ENCODE measurements at regions not wholly inside any gene's neighbourhood (a gene's known extent, or its start where the extent isn't known, plus 50 kb on each side); places are given as distances from the start of the nearest gene placed in this dataset.
"Not testable (repeated sequence)": the region's sequence is repeated elsewhere in the genome, so short reads cannot be mapped to it uniquely, and the experiment has no call there.

DNA sequence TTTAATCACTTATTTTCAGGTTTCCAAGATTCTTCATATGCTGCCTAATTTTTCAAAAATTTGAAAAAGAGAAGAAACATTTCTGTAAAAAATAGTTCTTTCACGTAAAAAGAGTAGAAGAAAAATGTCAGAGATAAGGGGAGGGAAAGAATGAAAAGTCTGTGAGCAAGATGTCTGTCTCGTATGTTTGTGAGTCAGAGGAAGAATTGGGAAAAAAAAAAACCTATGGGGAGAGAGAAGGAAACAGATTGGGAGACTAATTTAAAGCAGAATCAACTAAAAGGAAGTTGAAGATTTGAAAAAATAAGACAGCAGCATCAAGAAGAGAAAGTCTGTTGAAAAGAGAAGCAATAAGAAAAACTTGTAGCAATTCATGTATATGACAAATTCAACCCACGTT is 456.3 kb downstream of the HINT1 start:
- DNase-seq: no peak

DNA sequence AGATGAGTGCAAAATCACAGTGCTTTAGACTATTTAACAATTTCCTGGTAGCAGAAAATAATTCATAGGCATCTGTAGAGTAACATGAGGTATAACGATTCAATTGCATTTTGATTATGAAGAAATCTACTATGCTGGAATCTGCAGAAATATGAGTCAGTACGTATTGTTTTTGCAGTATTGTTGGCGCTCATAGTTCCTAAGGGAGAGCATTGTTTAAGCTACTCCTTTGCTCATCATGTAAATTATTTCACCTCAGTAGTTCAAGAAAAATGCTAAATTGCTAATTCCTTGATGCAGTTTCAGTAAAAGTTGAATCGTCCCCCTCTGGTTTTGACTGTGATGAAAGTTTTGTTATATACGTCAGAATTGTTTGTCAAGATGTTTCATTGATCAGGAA is 458.4 kb downstream of the HINT1 start:
- DNase-seq: no peak

DNA sequence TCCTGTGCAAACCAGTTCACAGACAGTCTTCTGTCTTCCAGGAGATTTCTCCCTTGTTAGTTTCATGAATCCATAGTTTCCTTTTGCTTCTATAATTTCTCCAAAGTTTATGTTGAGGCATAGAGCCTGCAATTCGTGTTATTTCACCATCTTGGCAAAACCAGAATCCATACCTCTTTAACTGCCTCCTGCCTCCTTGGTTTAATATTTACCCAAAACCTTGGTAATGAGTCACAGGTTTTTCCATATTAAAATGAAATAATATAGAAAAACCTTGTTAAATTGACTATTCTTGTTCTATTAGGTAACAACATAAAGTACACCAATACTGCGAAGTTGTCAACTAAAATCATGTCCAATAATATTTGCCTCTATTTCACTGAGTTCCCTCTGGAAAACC is 459.7 kb downstream of the HINT1 start:
- no peak for DNase-seq

DNA sequence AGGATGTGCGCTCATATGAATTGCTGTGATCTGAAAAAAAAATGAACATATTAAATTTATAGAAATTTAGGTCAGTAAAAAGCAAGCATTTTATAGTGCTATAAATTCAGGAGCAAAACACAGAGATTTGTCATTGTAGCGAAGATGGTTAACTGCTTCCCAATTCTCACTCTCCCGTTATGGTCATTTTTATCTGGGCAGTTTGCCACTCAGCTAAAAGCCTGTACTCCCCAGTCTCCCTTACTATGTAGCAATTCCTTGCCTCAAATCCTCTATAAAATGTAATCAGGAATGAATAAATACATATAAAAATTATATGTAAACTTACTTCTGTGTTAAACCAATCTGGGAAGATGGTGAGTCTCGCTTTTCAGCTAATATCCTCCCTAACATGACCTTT is 471.5 kb downstream of the HINT1 start:
- no peak for DNase-seq

DNA sequence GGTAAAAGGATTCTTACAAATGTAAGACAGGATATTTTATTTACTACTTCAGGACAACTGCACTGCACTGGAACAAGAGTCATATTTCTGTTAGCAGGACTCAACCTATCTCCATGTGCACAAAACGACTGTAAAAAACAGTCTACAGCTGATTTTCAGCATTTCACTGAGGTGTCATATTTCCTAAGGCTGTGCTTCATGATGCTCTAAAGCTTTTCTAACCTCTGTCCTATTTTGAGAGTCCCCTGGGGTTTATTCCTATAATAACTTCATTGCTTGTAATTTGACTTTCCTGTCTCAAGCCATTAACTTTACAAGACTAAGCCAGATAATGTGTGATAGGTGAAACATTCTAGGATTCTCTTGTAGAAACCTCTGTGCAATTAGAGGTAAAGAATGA is 472.3 kb downstream of the HINT1 start:
- DNase-seq: no peak

DNA sequence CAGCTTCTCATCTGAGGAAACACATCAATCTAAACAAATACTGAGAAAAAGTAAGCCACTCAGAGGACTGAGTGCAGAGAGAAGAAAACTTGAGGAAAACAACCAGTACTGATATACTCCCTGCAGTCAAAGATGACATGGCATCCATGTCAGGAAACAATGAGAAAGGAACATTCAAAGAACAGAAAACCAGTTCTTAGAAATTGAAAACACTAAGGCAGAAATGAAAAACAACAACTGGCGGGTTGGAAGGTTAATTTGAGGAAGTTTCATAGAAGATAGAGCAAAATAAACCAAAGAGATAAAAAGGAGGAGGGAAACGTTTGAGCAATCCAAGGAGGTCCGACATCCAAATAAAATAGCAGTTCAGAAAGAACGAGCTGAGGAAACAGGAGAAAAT is 475.2 kb downstream of the HINT1 start:
- no peak for DNase-seq

DNA sequence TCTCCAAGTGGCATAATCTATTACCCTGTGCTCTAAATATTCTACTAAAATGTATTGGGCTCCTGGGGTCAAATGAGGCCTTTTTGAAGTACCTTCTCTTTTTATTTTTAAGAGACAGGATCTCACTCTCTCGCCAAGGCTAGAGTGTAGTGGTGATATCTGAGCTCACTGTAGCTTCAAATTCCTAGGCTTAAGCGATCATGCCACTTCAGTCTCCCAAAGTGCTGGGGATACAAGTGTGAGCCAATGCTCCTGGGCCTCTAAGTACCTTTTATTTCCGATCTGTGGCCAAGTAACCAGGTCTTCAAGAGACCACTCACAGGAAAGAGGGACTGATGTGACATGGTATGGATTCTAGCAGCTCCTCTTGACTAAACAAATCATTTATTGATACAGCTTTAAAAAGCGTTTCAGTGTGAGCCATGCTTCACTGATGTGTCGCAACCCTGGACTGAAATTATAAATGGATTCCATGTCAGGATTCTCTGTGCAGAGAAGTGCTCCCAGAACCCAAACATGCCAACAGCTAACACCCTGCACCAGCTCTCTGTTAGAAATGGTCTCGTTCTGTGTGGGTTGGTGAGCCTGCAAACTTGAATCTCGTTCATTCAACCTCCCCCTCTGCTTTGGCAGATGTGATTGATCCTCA is 477.8 kb downstream of the HINT1 start:
- DNase-seq: no peak

DNA sequence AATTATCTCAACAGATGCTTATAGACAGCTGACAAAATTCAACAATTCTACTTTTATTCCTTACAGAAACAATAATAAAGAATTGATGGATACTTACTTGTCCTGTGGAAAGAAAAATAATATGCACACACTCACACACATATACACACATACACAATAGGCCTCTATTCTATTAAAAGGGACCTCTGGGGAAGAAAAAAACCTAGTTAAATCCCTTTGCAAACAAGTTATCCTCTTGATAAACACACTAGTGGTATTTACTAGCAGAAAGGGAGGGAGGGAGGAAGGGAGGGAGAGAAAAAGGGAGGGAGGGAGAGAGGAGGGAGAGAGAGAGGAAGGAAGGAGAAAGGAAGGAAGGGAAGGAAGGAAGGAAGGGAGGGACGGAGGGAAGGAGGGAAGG is 486.4 kb downstream of the HINT1 start:
- no peak for DNase-seq

DNA sequence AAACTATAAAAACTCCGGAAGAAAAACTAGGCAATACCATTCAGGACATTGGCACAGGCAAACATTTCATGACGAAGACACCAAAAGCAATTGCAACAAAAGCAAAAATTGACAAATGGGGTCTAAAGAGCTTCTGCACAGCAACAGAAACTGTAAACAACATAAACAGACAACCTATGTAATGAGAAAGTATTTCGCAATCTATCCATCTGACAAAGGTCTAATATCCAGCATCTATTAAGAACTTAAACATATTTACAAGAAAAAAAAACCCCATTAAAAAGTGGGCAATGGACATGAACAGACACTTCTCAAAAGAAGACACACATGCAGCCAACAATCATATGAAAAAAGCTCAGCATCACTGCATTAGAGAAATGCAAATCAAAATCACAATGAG is 498.6 kb downstream of the HINT1 start:
- DNase-seq: no peak

DNA sequence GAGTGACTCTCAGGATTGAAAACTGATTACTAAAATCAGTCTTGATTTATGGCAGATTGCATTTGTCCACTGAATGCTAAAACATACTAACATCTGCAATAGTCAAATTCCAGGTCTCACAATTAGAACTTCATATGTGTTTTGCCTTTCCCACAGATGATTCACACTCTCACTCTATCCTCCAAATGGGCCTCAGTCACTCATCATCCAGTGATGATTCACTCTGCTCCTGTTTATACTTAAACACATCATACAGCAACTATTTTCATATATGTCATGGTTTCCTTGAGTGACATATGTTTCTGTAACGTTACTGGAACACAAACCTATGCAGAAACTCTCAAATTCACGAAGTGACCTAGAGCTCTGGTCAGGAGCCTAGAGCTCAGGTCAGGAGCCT is 512.9 kb downstream of the HINT1 start:
- DNase-seq: no peak

DNA sequence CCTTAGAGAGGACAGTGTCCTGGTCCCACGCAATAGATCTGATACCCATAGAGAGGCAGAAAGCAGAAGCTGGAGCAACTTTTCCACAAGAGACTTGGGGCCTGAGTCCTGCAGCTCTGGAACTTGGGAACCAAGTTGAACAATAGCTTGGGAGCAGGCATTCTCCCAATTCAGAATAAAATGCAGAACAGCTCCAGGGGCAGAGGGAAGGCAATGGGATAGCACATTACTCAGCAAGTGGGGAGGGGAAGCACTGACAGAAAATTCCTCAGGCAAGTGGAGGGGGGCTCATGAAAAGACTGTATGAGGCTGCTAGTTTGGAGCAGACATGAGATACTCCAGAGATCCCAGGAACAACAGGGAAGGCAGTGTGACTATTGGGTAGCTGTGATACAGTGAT is 513.6 kb downstream of the HINT1 start:
- no peak for DNase-seq

DNA sequence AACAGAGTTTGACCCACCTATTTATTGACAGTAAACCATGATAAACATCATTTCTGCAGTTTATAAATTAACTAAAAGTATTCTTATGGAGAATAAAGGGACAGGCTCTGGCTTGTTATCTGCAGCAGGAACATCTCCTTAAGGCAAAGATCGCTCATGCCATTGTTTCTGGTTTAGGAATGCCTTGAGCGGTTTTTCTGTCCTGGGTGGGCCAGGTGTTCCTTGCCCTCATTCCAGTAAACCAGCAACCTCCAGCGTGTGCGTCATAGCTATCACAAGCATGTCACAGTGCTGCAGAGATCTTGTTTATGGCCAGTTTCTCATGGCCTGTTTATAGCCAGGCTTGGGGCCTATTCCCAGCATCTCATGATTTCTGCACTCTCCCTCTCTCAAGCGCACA is 521.7 kb downstream of the HINT1 start:
- DNase-seq: no peak

DNA sequence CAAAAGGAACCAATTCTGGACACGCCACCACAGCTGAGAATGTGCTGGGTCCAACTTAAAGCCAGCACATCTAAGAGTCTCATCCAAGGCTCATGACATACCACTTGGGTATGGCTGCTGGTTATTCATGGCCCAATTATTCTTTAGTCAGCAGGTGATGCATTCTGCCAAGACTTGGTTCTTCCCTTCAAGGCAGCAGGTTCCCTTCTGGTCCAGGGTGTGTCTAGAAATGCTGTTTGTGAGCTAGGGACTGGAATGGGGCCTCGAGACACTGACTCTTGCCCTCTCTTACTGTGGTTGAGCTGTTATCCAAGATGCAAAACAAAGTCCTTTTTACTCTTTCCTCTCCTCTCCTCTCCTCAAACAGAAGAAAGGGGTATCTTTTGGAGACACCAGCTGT is 522.6 kb downstream of the HINT1 start:
- no peak for DNase-seq

DNA sequence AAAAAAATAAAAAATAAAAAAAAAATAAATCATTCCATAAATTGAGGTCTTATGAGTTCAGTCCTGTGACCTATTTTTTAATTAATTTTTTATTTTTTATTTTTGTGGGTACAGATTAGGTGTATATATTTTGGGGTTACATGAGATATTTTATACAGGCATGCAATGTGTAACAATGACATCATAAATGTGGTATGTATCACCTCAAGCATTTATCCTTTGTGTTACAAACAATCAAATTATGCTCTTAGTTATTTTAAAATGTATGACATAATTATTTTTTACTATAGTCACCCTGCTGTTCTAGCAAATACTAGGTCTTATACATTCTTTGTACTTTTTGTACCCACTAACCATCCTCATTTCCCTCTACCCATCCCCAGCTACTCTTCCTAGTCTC is 537.9 kb downstream of the HINT1 start:
- no peak for DNase-seq

DNA sequence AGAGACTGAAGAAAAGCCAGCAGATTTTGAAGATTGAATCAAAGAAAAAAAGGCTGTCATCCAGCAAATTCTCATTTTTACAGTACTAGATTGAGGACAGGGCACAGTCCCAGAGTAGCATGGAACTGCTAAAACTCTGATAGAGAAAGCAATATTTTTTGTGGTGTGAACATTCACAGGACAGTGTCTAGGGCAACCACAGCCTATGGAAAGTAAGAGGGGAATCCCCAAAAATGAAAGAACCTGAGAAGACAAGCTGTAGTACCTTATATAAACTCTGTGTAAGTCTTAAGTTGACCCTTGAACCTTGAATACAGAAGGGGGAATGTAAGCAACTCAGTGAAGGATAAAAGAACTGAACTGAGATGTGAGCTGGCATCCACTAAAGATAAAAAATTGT is 540.3 kb downstream of the HINT1 start:
- DNase-seq: no peak

DNA sequence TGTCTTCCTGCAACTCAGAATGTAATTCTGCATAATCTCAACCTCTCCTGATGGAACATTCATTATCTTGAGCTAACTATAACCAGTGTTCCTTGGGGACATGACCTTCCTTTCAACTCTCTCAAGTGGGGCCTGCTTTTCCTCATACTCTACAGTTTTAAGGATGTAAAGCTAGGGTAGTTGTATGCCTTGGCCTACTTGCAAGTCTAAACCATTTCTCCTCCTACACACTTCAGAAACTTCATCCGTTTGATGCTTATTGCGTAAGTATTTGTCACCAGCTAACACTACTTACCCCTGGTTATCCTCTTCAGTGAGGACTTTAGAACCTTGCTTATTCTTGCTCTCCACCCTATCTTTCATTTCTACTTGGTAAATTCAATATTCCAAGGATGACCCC is 548.9 kb downstream of the HINT1 start:
- no peak for DNase-seq

DNA sequence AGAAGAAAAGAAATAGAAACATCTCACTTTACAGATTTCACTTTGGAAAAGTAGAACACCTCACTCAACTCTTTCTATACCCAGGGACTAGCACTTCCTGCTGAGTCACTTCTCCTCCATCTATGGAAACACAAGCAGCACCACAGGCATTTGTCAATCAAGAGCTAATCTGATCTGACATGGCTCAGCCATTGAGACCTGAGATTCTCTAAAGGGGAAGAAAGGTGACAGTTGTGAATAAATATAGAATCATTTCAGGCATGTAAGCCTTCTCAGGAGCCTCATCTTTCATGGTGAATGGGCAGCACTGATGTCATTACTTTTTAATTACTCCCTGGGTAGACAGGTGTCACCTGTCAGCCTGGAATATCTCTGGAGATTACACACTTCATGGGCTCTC is 559.8 kb downstream of the HINT1 start:
- DNase-seq: no peak

DNA sequence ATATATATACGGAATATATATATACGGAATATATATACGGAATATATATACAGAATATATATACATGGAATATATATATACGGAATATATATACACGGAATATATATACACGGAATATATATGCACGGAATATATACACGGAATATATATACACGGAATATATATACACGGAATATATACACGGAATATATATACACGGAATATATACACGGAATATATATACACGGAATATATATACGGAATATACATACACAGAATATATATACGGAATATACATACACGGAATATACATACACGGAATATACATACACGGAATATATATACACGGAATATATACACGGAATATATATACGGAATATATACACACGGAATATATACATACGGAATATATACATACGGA is 568.4 kb downstream of the HINT1 start:
- not testable (repeated sequence) for DNase-seq

DNA sequence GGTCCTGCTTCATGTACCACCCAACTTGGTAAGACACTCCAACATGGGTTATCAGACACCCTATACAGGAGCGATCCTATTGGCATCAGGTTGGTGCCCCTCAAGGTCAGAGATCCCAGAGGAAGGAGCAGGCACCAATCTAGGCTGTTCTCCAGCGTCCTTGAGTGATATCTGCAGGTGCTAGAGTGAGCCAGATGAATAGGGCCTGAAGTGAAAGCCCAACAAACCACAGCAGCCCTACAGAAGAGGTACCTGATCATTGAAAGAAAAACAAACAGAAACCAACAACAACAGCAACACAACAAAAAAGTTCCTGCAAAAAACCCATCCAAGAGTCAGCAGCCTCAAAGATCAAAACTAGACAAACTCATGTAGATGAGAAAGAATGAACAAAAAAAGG is 584.8 kb downstream of the HINT1 start:
- DNase-seq: no peak

DNA sequence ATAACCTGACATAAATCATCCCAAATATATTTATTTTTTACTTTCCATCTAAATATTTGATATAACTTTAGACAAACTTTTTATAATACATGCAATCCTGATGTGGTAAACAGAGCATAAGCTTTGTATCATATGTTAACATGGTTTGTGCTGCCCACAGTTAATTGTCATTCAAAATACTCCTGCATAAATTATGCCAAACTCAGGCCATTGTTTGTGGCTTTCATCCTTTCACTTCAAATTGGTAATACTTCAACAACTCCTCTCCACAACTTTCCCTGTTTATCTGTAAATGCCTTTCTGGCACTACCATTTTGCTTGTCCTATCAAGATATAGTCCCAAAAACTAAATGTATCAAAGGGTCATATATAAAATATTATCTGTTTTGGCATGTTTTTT is 586.7 kb downstream of the HINT1 start:
- no peak for DNase-seq

DNA sequence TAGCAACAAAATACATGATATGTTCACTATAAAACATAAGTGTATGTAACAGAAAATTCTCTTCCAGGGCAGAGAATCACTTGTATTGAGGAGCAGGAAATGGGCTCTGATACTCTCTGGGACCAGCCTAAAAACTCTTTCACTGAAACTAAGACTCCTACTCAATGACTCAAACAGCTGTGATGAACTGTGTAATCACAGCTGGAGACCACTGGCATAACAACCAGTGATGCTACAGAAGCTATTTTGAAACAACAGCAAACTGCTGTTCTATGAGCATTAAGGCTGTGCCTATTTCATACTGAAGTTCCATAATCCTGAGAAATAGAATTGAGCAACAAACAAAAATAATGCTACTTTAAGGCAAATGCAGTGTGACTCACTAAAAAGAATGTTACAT is 594.0 kb downstream of the HINT1 start:
- no peak for DNase-seq

DNA sequence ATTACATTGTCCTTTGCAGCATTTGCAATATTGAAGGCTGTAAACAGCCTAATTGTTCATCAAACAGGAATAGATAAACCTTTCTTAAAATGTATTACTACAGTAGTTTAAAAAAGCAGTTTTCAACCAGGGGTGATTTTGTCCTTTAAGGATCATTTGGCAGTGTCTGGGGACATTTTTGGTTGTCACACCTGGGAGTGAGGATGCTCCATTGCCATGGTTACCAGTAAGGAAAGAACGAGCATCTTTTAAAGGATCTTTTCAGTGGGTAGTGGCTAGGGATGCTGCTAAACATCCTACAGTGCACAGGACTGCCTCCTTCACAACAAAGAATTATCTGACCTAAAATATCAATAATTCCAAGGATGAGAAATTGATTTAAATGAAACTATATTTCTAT is 596.3 kb downstream of the HINT1 start:
- no peak for DNase-seq

DNA sequence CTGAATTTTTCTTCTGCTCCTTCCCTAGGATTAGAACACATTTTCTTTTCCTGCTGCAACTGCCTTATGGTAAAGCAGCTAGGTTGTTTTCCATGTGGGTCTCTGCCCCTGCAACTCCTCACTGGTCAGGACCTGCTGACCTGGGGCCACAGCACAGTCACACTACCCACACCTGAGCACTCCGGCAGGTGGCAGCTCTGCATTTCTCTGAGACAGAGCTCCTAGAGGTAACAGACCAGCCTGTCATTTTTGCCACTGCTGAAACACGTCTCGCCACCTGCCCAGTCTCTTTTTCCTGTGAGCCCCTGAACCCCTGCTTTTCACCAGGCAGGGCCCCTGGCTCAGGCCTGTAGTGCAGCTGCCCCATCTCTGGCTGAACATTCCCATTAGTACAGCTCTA is 609.6 kb downstream of the HINT1 start:
- DNase-seq: no peak

DNA sequence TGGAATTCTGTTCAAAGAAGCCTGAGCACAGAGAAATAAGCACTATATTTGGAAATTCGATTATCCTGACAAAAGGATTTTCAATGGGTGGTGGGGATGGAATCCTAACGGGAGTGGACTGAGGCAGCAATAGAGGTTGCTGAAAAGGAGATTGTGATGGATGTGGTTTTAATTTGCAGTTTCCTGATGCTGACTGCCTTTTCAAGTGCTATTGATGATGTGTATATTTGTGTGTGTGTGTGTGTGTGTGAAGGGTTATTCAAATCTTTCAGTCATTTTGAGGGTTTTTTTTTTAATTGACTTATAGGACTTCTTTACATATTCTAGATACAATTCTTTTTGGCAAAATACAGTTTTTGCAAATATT is 614.5 kb downstream of the HINT1 start:
- DNase-seq: no peak

DNA sequence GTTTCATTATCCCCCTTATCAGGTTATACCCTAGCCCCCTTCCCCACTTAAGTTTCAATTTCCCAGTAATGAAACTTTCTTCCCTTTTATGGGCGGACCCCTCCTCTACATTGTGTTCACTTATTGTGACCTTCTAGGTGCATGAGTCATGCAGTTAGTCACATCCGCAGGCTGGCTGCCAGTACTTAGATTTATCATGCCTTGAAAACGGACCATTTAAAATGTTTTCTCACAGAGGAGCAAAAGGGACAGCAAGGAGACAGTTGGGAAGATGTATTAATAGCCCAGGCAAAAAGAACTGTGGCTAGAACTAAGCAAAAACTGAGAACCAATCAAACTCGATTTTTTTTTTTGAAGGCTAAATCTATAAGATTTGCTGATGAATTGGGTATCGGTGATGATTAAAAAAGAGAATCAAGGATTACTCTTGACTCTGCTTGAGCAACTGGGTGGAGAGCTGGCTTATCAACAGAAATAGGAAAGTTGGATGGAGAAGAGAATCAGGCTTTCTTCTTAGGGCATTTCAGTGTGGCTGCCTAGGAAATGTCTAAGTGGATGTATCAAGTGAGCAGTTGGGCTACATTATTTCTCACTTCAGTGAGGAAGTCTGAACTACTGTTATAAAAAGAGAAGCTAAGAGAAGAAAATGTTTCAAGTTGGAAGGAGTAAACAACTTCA is 615.0 kb downstream of the HINT1 start:
- no peak for DNase-seq
